Neutrophil (primary cell): ENCODE measurements at regions not wholly inside any gene's neighbourhood (a gene's known extent, or its start where the extent isn't known, plus 50 kb on each side); places are given as distances from the start of the nearest gene placed in this dataset.

Experiments used
- H3K27ac ChIP-seq: fragments of 200-600 bp; sonication (generic); 2 replicates; pipeline ENCODE4 v1.5.1; 2016; ENCODE audit warnings: mild to moderate bottlenecking, moderate library complexity
- H3K27me3 ChIP-seq: fragments of 200-600 bp; sonication (generic); 2 replicates; pipeline ENCODE4 v1.6.0; 2016; ENCODE audit warnings: mild to moderate bottlenecking
- H3K36me3 ChIP-seq: fragments of 200-600 bp; sonication (generic); 2 replicates; pipeline ENCODE4 v1.5.1; 2017
- H3K4me1 ChIP-seq, 2 experiments: fragments of 200-600 bp in 1 of 2; sonication (generic) in 1 of 2; 1 replicate in 1 of 2; 2 replicates in 1 of 2; pipeline versions ENCODE4 v1.5.1 to v1.6.1; 2013 to 2016; ENCODE audit warnings: low read depth in 1 of 2, low read length in 1 of 2, mild to moderate bottlenecking in 1 of 2, moderate library complexity in 1 of 2; ENCODE audit not compliant: control insufficient read depth in 1 of 2, insufficient read depth in 1 of 2
- H3K4me3 ChIP-seq, 2 experiments: fragments of 200-600 bp in 1 of 2; sonication (generic) in 1 of 2; 1 replicate in 1 of 2; 2 replicates in 1 of 2; pipeline ENCODE4 v1.5.1; 2013 to 2016; ENCODE audit warnings: low read depth in 1 of 2, low read length in 1 of 2, mild to moderate bottlenecking in 1 of 2, moderate library complexity in 1 of 2
- H3K9me3 ChIP-seq: fragments of 200-600 bp; sonication (generic); 2 replicates; pipeline ENCODE4 v1.5.1; 2016
- CTCF ChIP-seq: fragments of 200-600 bp; sonication (generic); IDR thresholded peaks from 2 replicates; pipeline ENCODE4 v1.5.1; 2016; ENCODE audit warnings: antibody characterized with exemption

GRCh38 chr6:9901376-9901775 lies 513.5 kb downstream of the TFAP2A start:
- no peak for TF ChIP-seq CTCF
- H3K36me3 ChIP-seq: no peaks in the 10 kb centered on the region
- H3K27ac ChIP-seq: no peak overlapping the region
- no peaks in the 10 kb centered on the region for H3K27me3 ChIP-seq
- H3K4me3 ChIP-seq: no peak overlapping the region
- no peaks in the 10 kb centered on the region for H3K4me1 ChIP-seq
- H3K9me3 ChIP-seq: no peaks in the 10 kb centered on the region

GRCh38 chr6:9896806-9897205 lies 518.1 kb downstream of the TFAP2A start:
- Histone ChIP-seq H3K9me3 (no peaks in the 10 kb centered on the region), H3K27ac (no peak overlapping the region), H3K36me3 (no peaks in the 10 kb centered on the region), H3K4me3 (no peak overlapping the region), H3K4me1 (no peaks in the 10 kb centered on the region), H3K27me3 (no peaks in the 10 kb centered on the region)
- no peak for TF ChIP-seq CTCF

- H3K4me1 ChIP-seq: no peaks in the 10 kb centered on the region
- no peaks in the 10 kb centered on the region for H3K36me3 ChIP-seq
- H3K9me3 ChIP-seq: no peaks in the 10 kb centered on the region
- no peak overlapping the region for H3K4me3 ChIP-seq
- no peak overlapping the region for H3K27ac ChIP-seq
- no peaks in the 10 kb centered on the region for H3K27me3 ChIP-seq
- TF ChIP-seq CTCF: no peak
These were observed 524.0 kb downstream of the TFAP2A start for GRCh38 chr6:9890893-9891292.

GRCh38 chr6:9890469-9890868 lies 524.4 kb downstream of the TFAP2A start:
- Histone ChIP-seq H3K36me3 (no peaks in the 10 kb centered on the region), H3K27me3 (no peaks in the 10 kb centered on the region), H3K9me3 (no peaks in the 10 kb centered on the region), H3K4me3 (no peak overlapping the region), H3K27ac (no peak overlapping the region), H3K4me1 (no peaks in the 10 kb centered on the region)
- TF ChIP-seq CTCF: no peak

- Histone ChIP-seq H3K4me3 (no peak overlapping the region), H3K27me3 (no peaks in the 10 kb centered on the region), H3K4me1 (no peaks in the 10 kb centered on the region), H3K27ac (no peak overlapping the region), H3K9me3 (peaks cover 4% of the 10 kb centered on the region), H3K36me3 (no peaks in the 10 kb centered on the region)
- no peak for TF ChIP-seq CTCF
These were observed 536.3 kb downstream of the TFAP2A start for GRCh38 chr6:9878535-9878934.
